WTC11 (cell line): ENCODE measurements at regions not wholly inside any gene's neighbourhood (a gene's known extent, or its start where the extent isn't known, plus 50 kb on each side); places are given as distances from the start of the nearest gene placed in this dataset.
"Not testable (repeated sequence)": the region's sequence is repeated elsewhere in the genome, so short reads cannot be mapped to it uniquely, and the experiment has no call there.

Experiments
- ATF3 ChIP-seq: sonication (generic); formaldehyde crosslinking; conservative IDR thresholded peaks from 2 replicates; pipeline ENCODE4 v1.8.1; 2022; ENCODE audit warnings: mild to moderate bottlenecking, missing genetic modification reagents
- CTCF ChIP-seq: fragments of 200-600 bp; IDR thresholded peaks from 2 replicates; pipeline ENCODE4 v1.8.0; 2022; ENCODE audit warnings: antibody characterized with exemption
- GABPB1 ChIP-seq: sonication (generic); formaldehyde crosslinking; IDR thresholded peaks from 2 replicates; pipeline ENCODE4 v1.8.1; 2023; ENCODE audit warnings: mild to moderate bottlenecking, missing genetic modification reagents
- HMGXB4 ChIP-seq: sonication (generic); formaldehyde crosslinking; IDR thresholded peaks from 2 replicates; pipeline ENCODE4 v1.8.1; 2023; ENCODE audit warnings: mild to moderate bottlenecking, moderate library complexity, missing genetic modification reagents
- MAX ChIP-seq: sonication (generic); formaldehyde crosslinking; IDR thresholded peaks from 2 replicates; pipeline ENCODE4 v1.8.0; 2022; ENCODE audit warnings: mild to moderate bottlenecking, missing genetic modification reagents
- NR3C1 ChIP-seq: sonication (generic); formaldehyde crosslinking; conservative IDR thresholded peaks from 2 replicates; pipeline ENCODE4 v1.8.1; 2023; ENCODE audit warnings: low read depth, mild to moderate bottlenecking, missing genetic modification reagents
- SMAD3 ChIP-seq: sonication (generic); formaldehyde crosslinking; IDR thresholded peaks from 2 replicates; pipeline ENCODE4 v1.8.0; 2022; ENCODE audit warnings: missing genetic modification reagents, mild to moderate bottlenecking, borderline replicate concordance
- STAT6 ChIP-seq: sonication (generic); formaldehyde crosslinking; conservative IDR thresholded peaks from 2 replicates; pipeline ENCODE4 v1.8.1; 2023; ENCODE audit warnings: mild to moderate bottlenecking, low read depth, missing genetic modification reagents, moderate library complexity
- ZNF416 ChIP-seq: fragments of 250-450 bp; sonication (Bioruptor Pico); IDR thresholded peaks from 2 replicates; pipeline ENCODE4 v1.9.0; 2021; ENCODE audit warnings: mild to moderate bottlenecking, inconsistent platforms
- ZNF423 ChIP-seq: fragments of 250-450 bp; sonication (Bioruptor Pico); IDR thresholded peaks from 2 replicates; pipeline ENCODE4 v2.1.2; 2022; ENCODE audit warnings: mild to moderate bottlenecking, moderate library complexity
- TF ChIP-seq, protein P1 (sequence below): sonication (generic); formaldehyde crosslinking; IDR thresholded peaks from 2 replicates; pipeline ENCODE4 v1.8.0; 2023; ENCODE audit warnings: missing genetic modification reagents
- TF ChIP-seq, protein P2 (sequence below): sonication (generic); formaldehyde crosslinking; IDR thresholded peaks from 2 replicates; pipeline ENCODE4 v1.8.1; 2022; ENCODE audit warnings: low read depth, mild to moderate bottlenecking, moderate library complexity, missing genetic modification reagents, borderline replicate concordance

DNA sequence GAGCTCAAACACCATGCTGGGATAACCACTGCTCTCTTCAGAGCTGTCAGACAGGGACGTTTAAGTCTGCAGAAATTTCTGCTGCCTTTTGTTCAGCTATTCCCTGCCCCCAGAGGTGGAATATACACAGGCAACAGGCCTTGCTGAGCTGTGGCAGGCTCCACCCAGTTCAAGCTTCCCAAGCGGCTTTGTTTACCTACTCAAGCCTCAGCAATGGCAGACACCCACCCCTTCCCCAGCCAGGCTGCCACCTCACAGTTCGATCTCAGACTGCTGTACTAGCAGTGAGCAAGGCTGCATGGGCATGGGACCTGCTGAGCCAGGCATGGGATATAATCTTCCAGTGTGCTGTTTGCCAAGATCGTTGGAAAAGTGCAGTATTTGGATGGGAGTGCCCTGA lies 1220.5 kb downstream of the FLRT2 start:
- TF ChIP-seq CTCF; ZNF416; ZNF423 (CRISPR knock-in tag); ATF3 (CRISPR knock-in tag); NR3C1 (CRISPR knock-in tag); SMAD3 (CRISPR knock-in tag); STAT6 (CRISPR knock-in tag); MAX; GABPB1 (CRISPR knock-in tag); HMGXB4 (CRISPR knock-in tag): not testable (repeated sequence)
- TF ChIP-seq, protein P1, sequence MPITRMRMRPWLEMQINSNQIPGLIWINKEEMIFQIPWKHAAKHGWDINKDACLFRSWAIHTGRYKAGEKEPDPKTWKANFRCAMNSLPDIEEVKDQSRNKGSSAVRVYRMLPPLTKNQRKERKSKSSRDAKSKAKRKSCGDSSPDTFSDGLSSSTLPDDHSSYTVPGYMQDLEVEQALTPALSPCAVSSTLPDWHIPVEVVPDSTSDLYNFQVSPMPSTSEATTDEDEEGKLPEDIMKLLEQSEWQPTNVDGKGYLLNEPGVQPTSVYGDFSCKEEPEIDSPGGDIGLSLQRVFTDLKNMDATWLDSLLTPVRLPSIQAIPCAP (CRISPR knock-in tag) = not testable (repeated sequence)
- TF ChIP-seq, protein P2, sequence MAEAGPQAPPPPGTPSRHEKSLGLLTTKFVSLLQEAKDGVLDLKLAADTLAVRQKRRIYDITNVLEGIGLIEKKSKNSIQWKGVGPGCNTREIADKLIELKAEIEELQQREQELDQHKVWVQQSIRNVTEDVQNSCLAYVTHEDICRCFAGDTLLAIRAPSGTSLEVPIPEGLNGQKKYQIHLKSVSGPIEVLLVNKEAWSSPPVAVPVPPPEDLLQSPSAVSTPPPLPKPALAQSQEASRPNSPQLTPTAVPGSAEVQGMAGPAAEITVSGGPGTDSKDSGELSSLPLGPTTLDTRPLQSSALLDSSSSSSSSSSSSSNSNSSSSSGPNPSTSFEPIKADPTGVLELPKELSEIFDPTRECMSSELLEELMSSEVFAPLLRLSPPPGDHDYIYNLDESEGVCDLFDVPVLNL (CRISPR knock-in tag) = not testable (repeated sequence)
